HCT116 (cell line): ENCODE measurements at regions not wholly inside any gene's neighbourhood (a gene's known extent, or its start where the extent isn't known, plus 50 kb on each side); places are given as distances from the start of the nearest gene placed in this dataset.

ENCODE experiments used
- CBX3 ChIP-seq: IDR thresholded peaks from 2 replicates; pipeline ENCODE4 v1.6.1; 2012; ENCODE audit warnings: low read depth
- CTCF ChIP-seq, 3 experiments: fragments of 200-600 bp in 1 of 3; sonication (generic) in 1 of 3; IDR thresholded peaks in 2 of 3; conservative IDR thresholded peaks in 1 of 3; 2 replicates each; pipeline ENCODE4 v1.5.1; 2012 to 2017; ENCODE audit warnings: low read depth in 2 of 3, low read length in 2 of 3, antibody characterized with exemption in 1 of 3, borderline replicate concordance in 1 of 3, control low read depth in 1 of 3, mild to moderate bottlenecking in 1 of 3, mixed read lengths in 1 of 3, mixed run types in 1 of 3, moderate library complexity in 1 of 3; ENCODE audit not compliant: insufficient read depth in 1 of 3
- POLR2A ChIP-seq: IDR thresholded peaks from 2 replicates; pipeline ENCODE4 v1.7.0; 2011; ENCODE audit warnings: borderline replicate concordance; ENCODE audit not compliant: insufficient read depth, insufficient read length; ENCODE audit errors: extremely low read depth
- POLR2AphosphoS5 ChIP-seq: IDR thresholded peaks from 2 replicates; pipeline ENCODE4 v1.6.1; 2011; ENCODE audit warnings: mild to moderate bottlenecking, low read depth, low read length, moderate library complexity

GRCh38 chr5:110841137-110841536, 102.3 kb downstream of the SLC25A46 start:
- no peak for TF ChIP-seq CTCF (IDR thresholded peaks at IDR 0.05 in 2 of 3, conservative IDR thresholded peaks at IDR 0.05 in 1 of 3; ENCODE audit: borderline replicate concordance in 1 of 3, insufficient read depth in 1 of 3, low read depth in 2 of 3, low read length in 2 of 3)
- no peak for TF ChIP-seq POLR2A
- TF ChIP-seq CBX3 = no peak
- TF ChIP-seq POLR2AphosphoS5 = no peak
